Epithelial cell of esophagus (primary cell): ENCODE measurements at regions not wholly inside any gene's neighbourhood (a gene's known extent, or its start where the extent isn't known, plus 50 kb on each side); places are given as distances from the start of the nearest gene placed in this dataset.

Experiments used
- DNase-seq: peaks from one replicate; pipeline ENCODE4 v3.0.0; 2010; ENCODE audit warnings: low read depth
- H3K4me3 ChIP-seq: 2 replicates; pipeline ENCODE4 v1.5.1; 2011; ENCODE audit warnings: mild to moderate bottlenecking, low read length, control low read depth
- CTCF ChIP-seq: IDR thresholded peaks from 2 replicates; pipeline ENCODE4 v1.5.1; 2011; ENCODE audit warnings: low read depth, mild to moderate bottlenecking, low read length, control low read depth, inconsistent platforms; ENCODE audit not compliant: insufficient read depth; ENCODE audit errors: missing control alignments

GRCh38 chrX:723781-724180 is 93.2 kb downstream of the SHOX start:
- TF ChIP-seq CTCF = no peak
- no peak for DNase-seq
- H3K4me3 ChIP-seq = no peak overlapping the region

- TF ChIP-seq CTCF = no peak
- no peak for DNase-seq
- no peak overlapping the region for H3K4me3 ChIP-seq
Observed at GRCh38 chrX:721354-721753, 90.8 kb downstream of the SHOX start.

- no peak for DNase-seq
- TF ChIP-seq CTCF = no peak
- H3K4me3 ChIP-seq = no peak overlapping the region
Observed at GRCh38 chrX:720825-721224, 90.2 kb downstream of the SHOX start.

- no peak overlapping the region for H3K4me3 ChIP-seq
- no peak for TF ChIP-seq CTCF
- DNase-seq = no peak
Observed at GRCh38 chrX:720250-720649, 89.7 kb downstream of the SHOX start.

GRCh38 chrX:716136-716535 is 85.5 kb downstream of the SHOX start:
- DNase-seq = no peak
- H3K4me3 ChIP-seq = no peak overlapping the region
- no peak for TF ChIP-seq CTCF

GRCh38 chrX:714131-714530 is 83.5 kb downstream of the SHOX start:
- TF ChIP-seq CTCF = no peak
- H3K4me3 ChIP-seq = no peak overlapping the region
- no peak for DNase-seq
